Ishikawa (cell line): ENCODE measurements at regions not wholly inside any gene's neighbourhood (a gene's known extent, or its start where the extent isn't known, plus 50 kb on each side); places are given as distances from the start of the nearest gene placed in this dataset.

Experiments used
- EP300 ChIP-seq: IDR thresholded peaks from 2 replicates; pipeline ENCODE4 v1.6.1; 2012; ENCODE audit warnings: borderline replicate concordance
- USF1 ChIP-seq: IDR thresholded peaks from 2 replicates; pipeline ENCODE4 v1.6.1; 2012
- ZBTB7A ChIP-seq: IDR thresholded peaks from 2 replicates; pipeline ENCODE4 v1.6.1; 2012; ENCODE audit warnings: low read depth

DNA sequence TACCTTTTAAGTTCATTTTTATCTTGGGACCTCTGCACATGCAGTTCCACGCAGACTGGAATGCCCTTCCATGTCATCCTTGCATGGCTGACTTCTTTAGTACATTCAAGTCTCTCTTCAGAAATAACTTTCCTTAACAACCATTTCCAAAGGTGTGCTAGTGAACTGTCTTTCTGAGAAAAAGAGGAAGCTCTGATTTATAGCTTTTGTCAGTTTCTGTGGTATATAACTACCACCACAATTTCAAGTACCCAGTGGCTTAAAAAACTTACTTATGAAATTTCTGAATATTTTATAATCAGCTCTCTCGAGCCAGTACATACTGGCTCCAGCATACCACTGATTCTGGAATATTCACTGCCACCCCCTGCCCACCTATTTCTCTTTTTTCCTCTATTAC lies 1613.8 kb downstream of the MAT2B start:
- TF ChIP-seq USF1 (no peak), EP300 (no peak), ZBTB7A (no peak)
